HEK293 (cell line): ENCODE measurements at regions not wholly inside any gene's neighbourhood (a gene's known extent, or its start where the extent isn't known, plus 50 kb on each side); places are given as distances from the start of the nearest gene placed in this dataset.

ENCODE experiments used
- CTCF ChIA-PET: fragments of 350-600 bp; formaldehyde crosslinking; extraction: SDS; loops from one replicate; lab custom pipeline; 2021; ENCODE audit warnings: antibody characterized with exemption; lab: Yijun Ruan, JAX
- POLR2A ChIA-PET: fragments of 300-600 bp; formaldehyde crosslinking; extraction: SDS; loops from one replicate; lab custom pipeline; 2020; ENCODE audit warnings: antibody characterized with exemption, inconsistent platforms; lab: Yijun Ruan, JAX
- H3K27ac ChIP-seq: fragments of 200-500 bp; sonication (Bioruptor generic); 2 replicates; pipeline ENCODE4 v1.5.1; 2014; ENCODE audit warnings: low read depth, low read length, control low read depth, inconsistent platforms; ENCODE audit errors: extremely low read depth
- H3K36me3 ChIP-seq, 2 experiments: fragments of 200-500 bp in 1 of 2; sonication (Bioruptor generic) in 1 of 2; 1 replicate in 1 of 2; 2 replicates in 1 of 2; pipeline ENCODE4 v1.5.1; 2014 to 2017; ENCODE audit warnings: inconsistent platforms in 2 of 2, low read length in 2 of 2; ENCODE audit not compliant: control insufficient read depth in 2 of 2, insufficient read depth in 1 of 2
- H3K4me1 ChIP-seq: fragments of 200-500 bp; sonication (Bioruptor generic); 2 replicates; pipeline ENCODE4 v1.5.1; 2014; ENCODE audit warnings: mild to moderate bottlenecking, low read length, inconsistent platforms; ENCODE audit not compliant: control insufficient read depth, insufficient read depth
- H3K4me3 ChIP-seq: 2 replicates; pipeline ENCODE4 v1.5.1; 2011; ENCODE audit warnings: low read depth, mild to moderate bottlenecking, control low read depth, low read length, moderate library complexity
- H3K9me3 ChIP-seq: fragments of 200-500 bp; sonication (Bioruptor generic); 2 replicates; pipeline ENCODE4 v1.5.1; 2014; ENCODE audit warnings: low read depth, low read length, inconsistent platforms; ENCODE audit not compliant: control insufficient read depth, insufficient read depth
- GLI2 ChIP-seq: fragments of 450-650 bp; formaldehyde crosslinking; IDR thresholded peaks from 2 replicates; pipeline ENCODE4; 2017; ENCODE audit warnings: missing biosample characterization, missing genetic modification characterization, low read depth, borderline replicate concordance
- HOXA7 ChIP-seq: sonication (generic); formaldehyde crosslinking; IDR thresholded peaks from 2 replicates; pipeline ENCODE4 v1.8.1; 2022; ENCODE audit warnings: missing genetic modification reagents, borderline replicate concordance
- KLF8 ChIP-seq: fragments of 450-650 bp; formaldehyde crosslinking; IDR thresholded peaks from 2 replicates; pipeline ENCODE4 v1.5.1; 2016; ENCODE audit warnings: missing biosample characterization, missing genetic modification characterization
- KLF9 ChIP-seq: fragments of 450-650 bp; formaldehyde crosslinking; IDR thresholded peaks from 2 replicates; pipeline ENCODE4 v1.5.1; 2016; ENCODE audit warnings: missing biosample characterization, missing genetic modification characterization, low read depth
- WT1 ChIP-seq: fragments of 450-650 bp; formaldehyde crosslinking; IDR thresholded peaks from 2 replicates; pipeline ENCODE4 v1.5.1; 2016; ENCODE audit warnings: missing biosample characterization, missing genetic modification characterization
- ZBTB17 ChIP-seq: fragments of 450-650 bp; formaldehyde crosslinking; IDR thresholded peaks from 2 replicates; pipeline ENCODE4 v1.5.1; 2016; ENCODE audit warnings: missing biosample characterization, missing genetic modification characterization
- ZBTB8A ChIP-seq: fragments of 450-650 bp; formaldehyde crosslinking; IDR thresholded peaks from 2 replicates; pipeline ENCODE4 v1.5.1; 2016; ENCODE audit warnings: missing biosample characterization, missing genetic modification characterization
- ZEB2 ChIP-seq: fragments of 450-650 bp; formaldehyde crosslinking; IDR thresholded peaks from 2 replicates; pipeline ENCODE4 v1.5.1; 2016; ENCODE audit warnings: missing biosample characterization, missing genetic modification characterization
- ZFP3 ChIP-seq: fragments of 450-650 bp; formaldehyde crosslinking; IDR thresholded peaks from 2 replicates; pipeline ENCODE4 v1.5.1; 2016; ENCODE audit warnings: low read depth, missing biosample characterization, missing genetic modification characterization
- ZNF10 ChIP-seq: fragments of 450-650 bp; formaldehyde crosslinking; IDR thresholded peaks from 2 replicates; pipeline ENCODE4 v1.5.1; 2017; ENCODE audit warnings: missing biosample characterization, missing genetic modification characterization
- ZNF211 ChIP-seq: fragments of 450-650 bp; formaldehyde crosslinking; IDR thresholded peaks from 2 replicates; pipeline ENCODE4 v1.5.1; 2016; ENCODE audit warnings: low read depth, missing biosample characterization, missing genetic modification characterization
- ZNF23 ChIP-seq: fragments of 450-650 bp; formaldehyde crosslinking; IDR thresholded peaks from 2 replicates; pipeline ENCODE4 v1.5.1; 2016; ENCODE audit warnings: missing biosample characterization, missing genetic modification characterization, borderline replicate concordance
- ZNF274 ChIP-seq, 2 experiments: fragments of 200-500 bp in 1 of 2; fragments of 450-650 bp in 1 of 2; sonication (Bioruptor generic) in 1 of 2; formaldehyde crosslinking in 1 of 2; IDR thresholded peaks; 2 replicates each; pipeline versions ENCODE4 v1.5.1 to v1.6.1; 2014 to 2016; ENCODE audit warnings: borderline replicate concordance in 1 of 2, inconsistent platforms in 1 of 2, low read length in 1 of 2, missing biosample characterization in 1 of 2, missing genetic modification characterization in 1 of 2
- ZNF416 ChIP-seq: fragments of 450-650 bp; formaldehyde crosslinking; IDR thresholded peaks from 2 replicates; pipeline ENCODE4 v1.5.1; 2016; ENCODE audit warnings: missing biosample characterization, missing genetic modification characterization
- ZNF514 ChIP-seq: fragments of 450-650 bp; formaldehyde crosslinking; IDR thresholded peaks from 2 replicates; pipeline ENCODE4 v1.5.1; 2016; ENCODE audit warnings: missing biosample characterization, missing genetic modification characterization
- ZNF521 ChIP-seq: fragments of 450-650 bp; formaldehyde crosslinking; IDR thresholded peaks from 2 replicates; pipeline ENCODE4 v1.5.1; 2017; ENCODE audit warnings: missing biosample characterization, mild to moderate bottlenecking, missing genetic modification characterization
- ZNF549 ChIP-seq: fragments of 450-650 bp; IDR thresholded peaks from 2 replicates; pipeline ENCODE4 v1.5.1; 2018; ENCODE audit warnings: missing biosample characterization, missing genetic modification characterization, mild to moderate bottlenecking, inconsistent platforms, moderate library complexity
- ZNF664 ChIP-seq: fragments of 450-650 bp; formaldehyde crosslinking; IDR thresholded peaks from 2 replicates; pipeline ENCODE4 v1.5.1; 2016; ENCODE audit warnings: missing biosample characterization, missing genetic modification characterization
- ZNF677 ChIP-seq: fragments of 450-650 bp; IDR thresholded peaks from 2 replicates; pipeline ENCODE4 v1.5.0; 2018; ENCODE audit warnings: missing biosample characterization, mild to moderate bottlenecking, missing genetic modification characterization, moderate library complexity
- ZNF843 ChIP-seq: fragments of 450-650 bp; formaldehyde crosslinking; IDR thresholded peaks from 2 replicates; pipeline ENCODE4 v1.5.1; 2016; ENCODE audit warnings: missing biosample characterization, missing genetic modification characterization
- TF ChIP-seq, protein P1 (sequence below): fragments of 450-650 bp; formaldehyde crosslinking; IDR thresholded peaks from 2 replicates; pipeline ENCODE4; 2016; ENCODE audit warnings: missing biosample characterization, missing genetic modification characterization
- TF ChIP-seq, protein P2 (sequence below): fragments of 450-650 bp; formaldehyde crosslinking; IDR thresholded peaks from 2 replicates; pipeline ENCODE4 v1.5.1; 2016; ENCODE audit warnings: missing biosample characterization, missing genetic modification characterization
- TF ChIP-seq, protein P3 (sequence below): fragments of 450-650 bp; formaldehyde crosslinking; conservative IDR thresholded peaks from 2 replicates; pipeline ENCODE4 v1.5.1; 2016; ENCODE audit warnings: low read depth, missing biosample characterization, missing genetic modification characterization
- TF ChIP-seq, protein P4 (sequence below): fragments of 450-650 bp; formaldehyde crosslinking; IDR thresholded peaks from 2 replicates; pipeline ENCODE4 v1.5.1; 2016; ENCODE audit warnings: missing biosample characterization, missing genetic modification characterization, low read depth
- TF ChIP-seq, protein P5 (sequence below): fragments of 450-650 bp; formaldehyde crosslinking; IDR thresholded peaks from 2 replicates; pipeline ENCODE4 v1.5.1; 2016; ENCODE audit warnings: missing biosample characterization, missing genetic modification characterization

DNA sequence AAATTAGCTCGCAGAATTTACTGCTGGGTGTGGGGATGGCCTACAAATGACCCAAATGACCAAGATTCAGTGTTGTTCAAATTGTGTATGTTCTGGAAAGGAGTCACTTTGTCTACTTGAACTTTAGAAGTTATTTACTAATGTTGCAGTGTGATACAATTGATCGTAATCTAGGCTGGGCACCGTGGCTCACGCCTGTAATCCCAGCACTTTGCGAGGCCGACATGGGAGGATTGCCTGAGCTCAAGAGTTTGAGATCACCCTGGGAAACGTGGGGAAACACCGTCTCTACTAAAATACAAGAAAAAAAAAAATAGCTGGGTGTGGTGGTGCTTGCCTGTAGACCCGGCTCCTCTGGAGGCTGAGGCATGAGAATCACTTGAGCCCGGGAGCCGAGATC lies 57.6 kb upstream of the TMPRSS2 start:
- no peaks in the 10 kb centered on the region for H3K9me3 ChIP-seq
- TF ChIP-seq ZNF514 (tag by site-specific recombination) (no peak), KLF9 (tag by site-specific recombination) (no peak), ZNF549 (no peak), ZBTB8A (tag by site-specific recombination) (no peak), ZBTB17 (tag by site-specific recombination) (no peak), GLI2 (no peak), ZNF211 (tag by site-specific recombination) (no peak), ZNF23 (tag by site-specific recombination) (no peak), ZFP3 (tag by site-specific recombination) (no peak), ZNF664 (tag by site-specific recombination) (no peak), WT1 (tag by site-specific recombination) (no peak), ZNF274 (IDR thresholded peaks at IDR 0.05; ENCODE audit: low read length) (no peak), ZNF274 (tag by site-specific recombination; IDR thresholded peaks at IDR 0.05; ENCODE audit: borderline replicate concordance) (no peak)
- TF ChIP-seq, protein P1, sequence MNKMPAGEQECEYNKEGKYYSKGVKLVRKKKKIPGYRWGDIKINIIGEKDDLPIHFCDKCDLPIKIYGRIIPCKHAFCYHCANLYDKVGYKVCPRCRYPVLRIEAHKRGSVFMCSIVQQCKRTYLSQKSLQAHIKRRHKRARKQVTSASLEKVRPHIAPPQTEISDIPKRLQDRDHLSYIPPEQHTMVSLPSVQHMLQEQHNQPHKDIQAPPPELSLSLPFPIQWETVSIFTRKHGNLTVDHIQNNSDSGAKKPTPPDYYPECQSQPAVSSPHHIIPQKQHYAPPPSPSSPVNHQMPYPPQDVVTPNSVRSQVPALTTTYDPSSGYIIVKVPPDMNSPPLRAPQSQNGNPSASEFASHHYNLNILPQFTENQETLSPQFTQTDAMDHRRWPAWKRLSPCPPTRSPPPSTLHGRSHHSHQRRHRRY, result no peak
- TF ChIP-seq, protein P2, sequence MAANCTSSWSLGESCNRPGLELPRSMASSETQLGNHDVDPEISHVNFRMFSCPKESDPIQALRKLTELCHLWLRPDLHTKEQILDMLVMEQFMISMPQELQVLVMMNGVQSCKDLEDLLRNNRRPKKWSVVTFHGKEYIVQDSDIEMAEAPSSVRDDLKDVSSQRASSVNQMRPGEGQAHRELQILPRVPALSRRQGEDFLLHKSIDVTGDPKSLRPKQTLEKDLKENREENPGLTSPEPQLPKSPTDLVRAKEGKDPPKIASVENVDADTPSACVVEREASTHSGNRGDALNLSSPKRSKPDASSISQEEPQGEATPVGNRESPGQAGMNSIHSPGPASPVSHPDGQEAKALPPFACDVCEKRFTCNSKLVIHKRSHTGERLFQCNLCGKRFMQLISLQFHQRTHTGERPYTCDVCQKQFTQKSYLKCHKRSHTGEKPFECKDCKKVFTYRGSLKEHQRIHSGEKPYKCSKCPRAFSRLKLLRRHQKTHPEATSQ (tag by site-specific recombination), result no peak
- no peaks in the 10 kb centered on the region for H3K4me1 ChIP-seq
- ChIA-PET POLR2A (interaction anchor here (1.1 kb wide), 1 partner anchor 9 kb away, joined by 3 read pairs; no protein-coding TSS in a partner anchor), CTCF (no interaction called here)
- no peak overlapping the region for H3K27ac ChIP-seq
- no peak overlapping the region for H3K4me3 ChIP-seq
- H3K36me3 ChIP-seq, result no peaks in the 10 kb centered on the region

DNA sequence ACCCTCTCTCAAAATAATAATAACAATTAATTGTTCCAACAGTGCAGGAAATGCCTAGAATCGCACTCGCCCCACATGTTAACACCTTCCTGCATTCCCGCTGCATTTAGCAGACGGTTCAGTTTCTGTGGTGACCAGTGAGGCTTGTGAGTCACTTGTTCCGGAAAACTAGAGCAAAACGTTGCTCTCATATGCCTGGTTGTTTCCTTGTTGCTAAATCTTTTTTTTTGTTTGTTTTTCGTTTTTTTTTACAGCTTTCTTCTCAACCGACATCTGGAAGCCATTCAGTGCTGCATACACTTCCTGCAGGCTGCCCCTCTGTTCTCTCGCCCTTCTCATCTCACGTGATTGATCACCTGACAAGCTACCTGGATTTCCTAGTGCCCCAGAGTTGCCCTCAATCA lies 56.9 kb upstream of the TMPRSS2 start:
- Histone ChIP-seq H3K27ac (no peak overlapping the region), H3K4me3 (no peak overlapping the region), H3K36me3 (no peaks in the 10 kb centered on the region), H3K9me3 (no peaks in the 10 kb centered on the region), H3K4me1 (no peaks in the 10 kb centered on the region)
- ChIA-PET CTCF (no interaction called here), POLR2A (no interaction called here)
- no peak for TF ChIP-seq KLF8 (tag by site-specific recombination)
- no peak for TF ChIP-seq ZBTB17 (tag by site-specific recombination)
- TF ChIP-seq, protein P3, sequence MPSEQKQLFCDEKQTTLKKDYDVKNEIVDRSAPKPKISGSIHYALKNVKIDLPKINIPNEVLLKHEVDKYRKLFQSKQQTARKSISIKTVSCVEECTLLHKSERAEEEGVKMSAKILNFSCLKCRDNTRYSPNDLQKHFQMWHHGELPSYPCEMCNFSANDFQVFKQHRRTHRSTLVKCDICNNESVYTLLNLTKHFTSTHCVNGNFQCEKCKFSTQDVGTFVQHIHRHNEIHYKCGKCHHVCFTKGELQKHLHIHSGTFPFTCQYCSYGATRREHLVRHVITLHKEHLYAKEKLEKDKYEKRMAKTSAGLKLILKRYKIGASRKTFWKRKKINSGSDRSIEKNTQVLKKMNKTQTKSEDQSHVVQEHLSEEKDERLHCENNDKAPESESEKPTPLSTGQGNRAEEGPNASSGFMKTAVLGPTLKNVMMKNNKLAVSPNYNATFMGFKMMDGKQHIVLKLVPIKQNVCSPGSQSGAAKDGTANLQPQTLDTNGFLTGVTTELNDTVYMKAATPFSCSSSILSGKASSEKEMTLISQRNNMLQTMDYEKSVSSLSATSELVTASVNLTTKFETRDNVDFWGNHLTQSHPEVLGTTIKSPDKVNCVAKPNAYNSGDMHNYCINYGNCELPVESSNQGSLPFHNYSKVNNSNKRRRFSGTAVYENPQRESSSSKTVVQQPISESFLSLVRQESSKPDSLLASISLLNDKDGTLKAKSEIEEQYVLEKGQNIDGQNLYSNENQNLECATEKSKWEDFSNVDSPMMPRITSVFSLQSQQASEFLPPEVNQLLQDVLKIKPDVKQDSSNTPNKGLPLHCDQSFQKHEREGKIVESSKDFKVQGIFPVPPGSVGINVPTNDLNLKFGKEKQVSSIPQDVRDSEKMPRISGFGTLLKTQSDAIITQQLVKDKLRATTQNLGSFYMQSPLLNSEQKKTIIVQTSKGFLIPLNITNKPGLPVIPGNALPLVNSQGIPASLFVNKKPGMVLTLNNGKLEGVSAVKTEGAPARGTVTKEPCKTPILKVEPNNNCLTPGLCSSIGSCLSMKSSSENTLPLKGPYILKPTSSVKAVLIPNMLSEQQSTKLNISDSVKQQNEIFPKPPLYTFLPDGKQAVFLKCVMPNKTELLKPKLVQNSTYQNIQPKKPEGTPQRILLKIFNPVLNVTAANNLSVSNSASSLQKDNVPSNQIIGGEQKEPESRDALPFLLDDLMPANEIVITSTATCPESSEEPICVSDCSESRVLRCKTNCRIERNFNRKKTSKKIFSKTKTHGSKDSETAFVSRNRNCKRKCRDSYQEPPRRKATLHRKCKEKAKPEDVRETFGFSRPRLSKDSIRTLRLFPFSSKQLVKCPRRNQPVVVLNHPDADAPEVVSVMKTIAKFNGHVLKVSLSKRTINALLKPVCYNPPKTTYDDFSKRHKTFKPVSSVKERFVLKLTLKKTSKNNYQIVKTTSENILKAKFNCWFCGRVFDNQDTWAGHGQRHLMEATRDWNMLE (tag by site-specific recombination), result no peak
- no peak for TF ChIP-seq ZNF521 (tag by site-specific recombination)
- TF ChIP-seq, protein P4, sequence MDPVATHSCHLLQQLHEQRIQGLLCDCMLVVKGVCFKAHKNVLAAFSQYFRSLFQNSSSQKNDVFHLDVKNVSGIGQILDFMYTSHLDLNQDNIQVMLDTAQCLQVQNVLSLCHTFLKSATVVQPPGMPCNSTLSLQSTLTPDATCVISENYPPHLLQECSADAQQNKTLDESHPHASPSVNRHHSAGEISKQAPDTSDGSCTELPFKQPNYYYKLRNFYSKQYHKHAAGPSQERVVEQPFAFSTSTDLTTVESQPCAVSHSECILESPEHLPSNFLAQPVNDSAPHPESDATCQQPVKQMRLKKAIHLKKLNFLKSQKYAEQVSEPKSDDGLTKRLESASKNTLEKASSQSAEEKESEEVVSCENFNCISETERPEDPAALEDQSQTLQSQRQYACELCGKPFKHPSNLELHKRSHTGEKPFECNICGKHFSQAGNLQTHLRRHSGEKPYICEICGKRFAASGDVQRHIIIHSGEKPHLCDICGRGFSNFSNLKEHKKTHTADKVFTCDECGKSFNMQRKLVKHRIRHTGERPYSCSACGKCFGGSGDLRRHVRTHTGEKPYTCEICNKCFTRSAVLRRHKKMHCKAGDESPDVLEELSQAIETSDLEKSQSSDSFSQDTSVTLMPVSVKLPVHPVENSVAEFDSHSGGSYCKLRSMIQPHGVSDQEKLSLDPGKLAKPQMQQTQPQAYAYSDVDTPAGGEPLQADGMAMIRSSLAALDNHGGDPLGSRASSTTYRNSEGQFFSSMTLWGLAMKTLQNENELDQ (tag by site-specific recombination), result no peak
- TF ChIP-seq ZNF677, result no peak
- TF ChIP-seq, protein P5, sequence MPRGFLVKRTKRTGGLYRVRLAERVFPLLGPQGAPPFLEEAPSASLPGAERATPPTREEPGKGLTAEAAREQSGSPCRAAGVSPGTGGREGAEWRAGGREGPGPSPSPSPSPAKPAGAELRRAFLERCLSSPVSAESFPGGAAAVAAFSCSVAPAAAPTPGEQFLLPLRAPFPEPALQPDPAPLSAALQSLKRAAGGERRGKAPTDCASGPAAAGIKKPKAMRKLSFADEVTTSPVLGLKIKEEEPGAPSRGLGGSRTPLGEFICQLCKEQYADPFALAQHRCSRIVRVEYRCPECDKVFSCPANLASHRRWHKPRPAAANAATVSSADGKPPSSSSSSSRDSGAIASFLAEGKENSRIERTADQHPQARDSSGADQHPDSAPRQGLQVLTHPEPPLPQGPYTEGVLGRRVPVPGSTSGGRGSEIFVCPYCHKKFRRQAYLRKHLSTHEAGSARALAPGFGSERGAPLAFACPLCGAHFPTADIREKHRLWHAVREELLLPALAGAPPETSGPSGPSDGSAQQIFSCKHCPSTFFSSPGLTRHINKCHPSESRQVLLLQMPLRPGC (tag by site-specific recombination), result no peak
- TF ChIP-seq ZEB2 (tag by site-specific recombination), result no peak
- TF ChIP-seq ZNF23 (tag by site-specific recombination), result no peak
- TF ChIP-seq HOXA7, result no peak
- no peak for TF ChIP-seq ZNF416 (tag by site-specific recombination)
- no peak for TF ChIP-seq ZNF10
- TF ChIP-seq ZNF843 (tag by site-specific recombination), result no peak
